ENCODE measurements at regions not wholly inside any gene's neighbourhood (a gene's known extent, or its start where the extent isn't known, plus 50 kb on each side); places are given as distances from the start of the nearest gene placed in this dataset.

DNA sequence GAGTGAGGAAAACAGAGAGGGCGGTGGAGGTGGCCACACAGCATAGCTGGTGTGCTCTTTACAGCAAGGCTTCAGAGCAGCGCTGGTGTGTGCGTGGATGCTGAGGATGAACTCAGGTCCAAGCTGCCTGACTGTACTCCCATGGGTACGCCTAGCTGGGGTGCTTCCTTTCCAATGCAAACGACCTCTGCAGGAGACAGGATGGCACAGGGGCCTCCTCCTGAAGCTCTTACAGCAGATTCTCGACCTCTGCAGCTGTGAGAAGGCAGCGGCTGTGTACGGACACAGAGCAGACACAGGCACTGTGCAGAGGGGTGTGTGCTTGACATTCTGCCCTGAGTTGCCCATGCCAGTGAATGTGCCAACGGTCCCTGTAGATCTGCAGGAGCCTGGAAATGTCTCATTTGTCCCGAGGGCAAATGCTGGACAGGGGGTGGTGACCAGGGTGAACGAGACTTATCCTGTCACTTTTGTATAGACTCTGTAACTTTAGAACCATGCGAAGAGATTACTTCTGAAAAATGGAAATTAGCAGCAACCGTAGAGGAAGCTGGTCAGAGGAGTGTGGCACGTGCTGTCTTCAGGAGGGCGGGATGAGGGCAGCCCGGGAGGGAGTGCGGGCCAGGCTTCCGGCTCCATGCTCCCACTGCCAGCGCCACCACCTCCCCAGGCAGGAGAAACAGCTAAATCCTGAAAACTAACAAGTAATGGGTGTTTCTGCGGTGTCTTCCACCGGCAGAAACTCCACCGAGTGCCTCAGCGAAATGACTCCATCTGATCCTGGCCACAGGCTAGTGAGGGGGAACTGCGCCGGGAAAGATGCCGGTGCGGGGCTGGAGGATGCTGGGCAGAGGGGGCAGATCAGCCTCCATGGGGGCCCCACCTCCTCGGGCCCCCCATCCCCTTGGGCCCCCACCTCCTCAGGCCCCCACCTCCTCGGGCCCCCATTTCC, 120.9 kb upstream of the RPS6KA2 start:
- DNase-seq = no peak

DNA sequence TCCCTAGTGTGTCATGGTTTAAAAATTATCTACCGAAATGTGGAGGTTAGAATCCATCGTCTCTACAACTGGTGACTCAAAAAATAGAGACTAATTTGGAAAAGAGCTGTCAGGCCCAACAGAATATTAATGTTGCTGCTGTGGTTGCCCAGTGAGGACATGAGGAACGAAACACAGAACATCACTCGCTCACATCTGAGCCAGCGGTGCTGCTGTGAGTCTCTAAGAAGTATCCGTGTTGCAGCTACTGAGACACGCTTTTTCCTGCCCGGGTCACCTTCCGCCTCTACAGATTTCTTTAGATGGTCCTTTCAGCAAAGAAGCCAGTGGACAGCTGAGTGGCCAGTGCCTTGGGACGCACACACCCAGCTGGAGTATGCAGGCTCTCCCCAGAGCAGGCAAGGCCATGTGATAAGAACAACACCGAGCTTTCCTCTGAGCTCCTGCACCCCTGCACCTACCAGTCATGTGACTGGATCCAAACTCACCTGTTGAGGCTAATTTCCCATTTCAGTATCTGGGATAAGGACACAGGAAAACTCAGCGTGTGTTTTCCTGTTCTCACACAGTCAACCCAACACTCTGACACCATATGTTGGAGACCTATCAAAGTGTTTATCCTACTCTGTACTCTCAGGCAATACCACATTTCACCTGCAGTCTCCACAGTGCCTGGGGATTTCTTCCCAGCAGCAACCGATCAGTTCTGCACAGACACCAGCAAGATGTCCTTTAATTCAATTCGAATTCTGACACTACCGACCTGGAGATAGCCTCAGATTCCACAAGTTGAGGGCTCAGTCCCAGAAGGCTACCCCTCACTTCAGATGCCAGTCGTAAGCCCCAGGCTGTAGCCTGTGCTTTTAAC, 119.0 kb upstream of the RPS6KA2 start:
- DNase-seq = no peak

DNA sequence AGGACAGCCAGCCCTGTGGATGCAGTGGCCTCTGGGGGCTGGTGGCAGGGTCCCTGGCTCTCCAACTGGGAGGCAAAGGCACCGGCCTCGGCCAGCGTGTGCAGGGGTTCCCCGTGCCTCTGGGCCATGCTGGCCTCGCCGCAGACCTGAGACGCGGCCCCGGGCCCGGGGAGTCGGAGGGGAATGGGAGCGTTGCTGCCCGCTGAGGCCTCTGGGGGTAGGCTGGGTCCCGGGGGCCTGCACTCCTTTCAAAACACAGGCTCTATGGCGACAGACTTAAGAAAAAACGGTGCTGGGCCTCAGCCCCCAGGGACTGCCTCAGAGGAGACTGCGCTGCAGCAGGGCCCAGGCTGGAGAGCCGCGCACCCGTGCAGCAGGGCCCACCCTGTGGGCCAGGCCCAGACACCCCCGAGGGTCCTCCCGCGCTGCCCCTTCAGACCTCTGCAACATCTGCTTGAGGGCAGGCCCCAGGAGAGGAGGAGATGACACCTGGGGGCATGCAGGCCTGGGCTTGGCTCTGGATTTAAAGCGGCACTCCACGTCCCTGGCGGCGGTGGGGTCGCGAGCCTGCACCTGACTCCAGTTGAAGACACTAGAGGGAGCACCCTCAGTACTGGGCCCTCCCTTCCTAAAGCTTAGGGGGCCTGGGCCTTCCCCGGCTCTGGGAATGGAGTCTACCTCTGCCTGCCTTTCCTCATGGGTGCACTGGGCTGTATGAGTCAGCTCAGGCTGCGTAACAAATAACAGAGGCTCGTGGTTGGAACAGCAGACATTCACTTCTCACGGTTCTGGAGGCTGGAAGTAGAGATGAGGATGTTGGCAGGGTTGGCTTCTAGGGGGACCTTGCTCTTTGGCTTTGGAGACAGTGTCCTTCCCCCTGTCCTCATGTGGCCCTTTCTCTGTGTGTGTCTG, 117.4 kb upstream of the RPS6KA2 start:
- no peak for DNase-seq

DNA sequence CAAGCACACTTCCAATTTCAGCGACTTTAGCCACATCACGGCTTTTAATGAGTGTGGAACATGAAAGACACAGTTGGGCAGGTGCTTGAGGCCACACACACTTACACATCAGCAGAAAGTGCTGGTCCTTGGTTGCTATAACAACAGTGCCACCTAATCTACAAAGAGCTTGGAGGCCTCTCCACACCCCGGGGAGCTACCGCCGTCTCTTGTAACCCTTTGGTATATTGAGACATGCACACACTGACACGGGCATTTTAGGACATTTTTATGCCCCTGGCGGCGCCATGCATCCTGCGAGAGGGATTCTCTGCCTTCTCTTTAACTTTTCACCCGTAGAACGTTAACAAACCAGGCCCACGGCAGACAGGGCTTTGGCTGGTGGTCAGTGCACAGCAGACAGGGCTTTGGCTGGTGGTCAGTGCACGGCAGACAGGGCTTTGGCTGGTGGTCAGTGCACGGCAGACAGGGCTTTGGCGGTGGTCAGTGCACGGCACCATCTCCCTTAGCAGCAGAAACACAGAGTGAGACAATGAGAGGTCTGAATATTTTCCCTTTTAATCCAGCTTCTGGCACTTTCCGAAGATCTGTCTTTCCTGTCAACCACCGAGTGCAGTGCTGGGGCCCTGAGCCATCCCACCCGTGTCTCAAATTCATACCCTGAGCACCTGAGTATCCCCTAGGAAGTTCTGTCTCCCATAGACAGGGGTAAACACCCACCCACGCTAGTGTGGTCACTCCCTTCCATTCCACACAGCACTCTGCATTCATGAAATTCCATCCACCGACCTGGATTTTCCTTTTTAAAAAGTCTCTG, 116.6 kb upstream of the RPS6KA2 start:
- no peak for DNase-seq

DNA sequence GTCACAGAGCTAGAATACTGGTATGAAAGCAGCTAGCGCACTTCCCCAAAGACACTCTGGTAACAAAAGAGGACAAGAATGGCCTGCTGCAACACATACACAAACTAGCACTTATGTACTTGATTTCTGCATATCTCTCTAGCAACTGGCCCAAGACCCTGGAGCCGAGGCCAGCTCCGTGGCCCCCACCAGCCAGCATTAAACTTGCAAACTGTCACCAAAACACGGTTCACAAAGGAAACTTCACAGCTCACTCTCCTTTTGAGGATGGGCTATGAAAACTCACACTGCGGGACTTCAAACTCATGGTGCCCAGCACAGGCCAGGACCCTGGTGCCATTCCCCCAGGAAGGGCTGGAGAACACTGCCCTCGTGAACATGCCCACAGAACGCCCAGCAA, 115.9 kb upstream of the RPS6KA2 start:
- DNase-seq = no peak

DNA sequence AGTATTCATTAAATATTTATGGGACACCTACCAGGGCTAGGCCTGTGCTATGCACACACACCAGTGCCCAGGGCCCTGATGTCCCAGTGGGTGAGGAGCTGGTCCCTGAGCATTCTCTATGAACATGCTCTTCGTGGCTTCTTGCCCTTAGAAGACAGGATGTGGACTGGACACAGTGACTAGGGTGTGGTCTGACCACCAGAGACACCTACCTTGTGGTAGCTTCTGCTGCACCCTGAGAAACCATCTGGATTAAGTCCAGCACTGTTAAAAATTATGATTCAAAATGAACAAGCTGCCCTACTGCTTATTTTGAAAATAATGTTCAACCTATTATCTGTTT, 112.9 kb upstream of the RPS6KA2 start:
- no peak for DNase-seq

DNA sequence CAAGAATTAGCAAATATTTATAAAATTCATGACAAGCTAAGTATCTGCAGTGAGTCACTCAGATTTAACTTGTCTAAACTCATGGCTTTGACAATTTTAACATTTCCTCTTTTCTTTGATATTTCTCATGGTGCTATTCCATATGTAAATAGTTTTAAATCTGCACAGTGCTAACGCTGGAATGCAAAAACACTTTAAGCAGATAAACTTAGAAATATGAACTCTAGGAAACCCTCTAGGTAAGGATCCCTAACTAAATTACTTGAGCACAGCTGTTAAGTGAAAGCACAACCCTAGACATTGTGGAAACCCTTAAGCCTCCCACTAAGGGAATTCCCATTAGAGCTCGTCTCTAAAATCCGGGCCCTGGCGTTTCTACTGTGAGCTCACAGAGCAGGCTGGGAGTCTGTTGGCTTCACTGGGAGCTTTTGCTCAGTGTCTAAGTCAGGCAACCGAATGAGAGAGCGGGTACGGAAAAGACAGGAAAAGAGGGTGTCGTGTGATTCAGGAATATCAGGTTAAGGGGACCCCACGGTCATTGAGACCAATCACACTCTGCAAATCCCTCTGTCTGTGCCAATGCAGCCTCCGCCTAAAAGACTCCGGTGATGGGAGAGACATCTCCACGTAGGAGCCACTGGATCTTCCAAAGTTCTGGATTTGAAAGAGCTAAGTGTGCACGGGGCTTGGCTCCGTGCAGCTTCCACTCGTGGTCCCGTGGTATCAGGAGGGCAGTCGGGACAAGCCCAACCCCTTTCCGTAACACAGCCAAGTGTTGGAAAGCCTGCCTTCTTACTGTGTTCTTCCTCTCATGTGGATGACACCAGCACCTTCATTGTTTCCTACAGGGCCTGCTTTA, 112.3 kb upstream of the RPS6KA2 start:
- DNase-seq = no peak

DNA sequence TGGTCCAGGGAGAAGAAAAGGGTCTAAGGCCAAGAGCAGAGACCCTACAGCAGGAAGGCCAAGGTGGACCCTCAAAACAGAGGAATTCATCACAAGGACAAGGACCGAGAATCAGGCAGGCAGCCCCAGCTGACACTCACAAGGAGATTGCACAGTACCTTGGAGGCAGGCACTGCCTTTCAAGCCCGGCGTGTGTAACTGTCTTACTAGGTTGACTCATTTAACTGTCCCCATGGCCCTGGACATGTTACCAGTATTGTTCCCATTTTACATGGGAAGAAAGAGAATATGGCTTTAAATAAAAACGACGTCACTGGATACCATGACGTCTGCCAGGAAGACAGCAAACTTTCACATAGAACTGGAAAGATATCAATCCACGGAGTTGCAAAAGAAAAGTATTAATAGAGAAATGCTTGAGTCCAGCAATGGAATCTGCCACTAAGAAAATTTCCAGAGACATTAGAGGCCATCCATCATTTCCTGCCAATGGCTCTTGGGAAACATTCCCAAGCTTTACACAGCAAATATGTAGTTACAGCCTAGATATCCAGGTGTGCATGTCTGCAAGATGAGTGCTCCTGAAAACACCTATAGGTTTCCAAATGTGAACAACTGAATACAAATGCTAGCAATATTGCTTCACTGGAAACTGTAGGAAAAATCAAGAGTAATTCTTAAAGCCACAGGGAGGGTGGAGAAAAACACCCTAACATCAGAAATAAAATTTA, 111.5 kb upstream of the RPS6KA2 start:
- no peak for DNase-seq

DNA sequence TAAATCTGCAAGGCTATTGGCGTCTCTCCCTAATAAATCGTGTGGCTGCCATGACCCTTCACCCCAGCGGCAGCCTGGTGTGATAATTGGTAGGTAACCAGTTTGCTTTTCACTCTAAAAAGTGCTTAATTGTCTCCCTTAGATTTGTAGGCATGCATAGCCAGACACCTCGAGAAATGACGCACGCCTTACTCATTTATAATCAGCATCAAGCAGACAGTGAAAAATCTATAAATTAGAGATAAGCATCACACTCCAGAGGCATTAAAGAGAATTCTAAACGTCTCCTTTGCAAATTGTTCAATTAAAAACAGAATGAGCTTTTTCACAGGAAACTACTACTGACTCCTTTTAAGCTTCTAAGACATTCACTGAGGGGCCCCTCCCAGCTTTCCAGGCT, 110.2 kb upstream of the RPS6KA2 start:
- no peak for DNase-seq

DNA sequence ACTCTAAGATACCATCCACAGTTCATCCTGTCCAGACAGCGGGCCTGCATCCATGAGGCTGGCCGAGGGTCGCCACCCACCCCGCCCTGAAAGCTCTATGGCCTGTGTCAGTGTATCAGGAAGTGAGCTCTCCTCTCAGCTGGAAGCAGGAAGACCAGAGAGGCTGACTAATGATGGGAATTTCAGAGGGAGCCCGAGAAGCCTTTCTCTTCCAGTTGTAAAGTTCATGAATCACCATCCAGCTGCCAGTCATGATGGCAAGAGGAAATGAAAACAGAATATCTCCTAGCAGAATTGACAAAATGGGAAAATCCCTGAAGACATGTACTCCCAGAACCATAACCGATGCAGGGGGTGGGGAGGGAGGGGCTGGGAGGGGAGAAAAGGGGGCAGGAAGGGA, 109.6 kb upstream of the RPS6KA2 start:
- no peak for DNase-seq

DNA sequence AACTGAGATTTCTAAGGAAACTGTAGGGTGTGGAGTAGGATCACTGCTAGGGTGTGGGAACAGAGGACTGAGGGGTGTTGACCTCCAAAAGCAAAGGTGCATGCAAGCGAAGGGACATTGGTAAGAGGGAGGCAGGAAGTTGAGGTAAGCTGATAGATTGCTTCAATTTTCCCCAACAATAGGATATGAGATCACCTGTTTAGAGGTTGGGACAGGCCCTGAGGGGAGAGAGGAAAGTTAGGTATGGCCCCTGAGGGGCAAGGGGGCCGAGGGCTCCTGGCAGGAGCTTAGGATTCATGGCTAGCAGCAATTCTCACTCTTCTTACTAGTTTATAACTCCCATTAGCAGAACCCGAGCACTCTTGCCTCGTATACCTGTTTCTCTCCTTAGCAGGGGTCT, 106.8 kb upstream of the RPS6KA2 start:
- DNase-seq = no peak

DNA sequence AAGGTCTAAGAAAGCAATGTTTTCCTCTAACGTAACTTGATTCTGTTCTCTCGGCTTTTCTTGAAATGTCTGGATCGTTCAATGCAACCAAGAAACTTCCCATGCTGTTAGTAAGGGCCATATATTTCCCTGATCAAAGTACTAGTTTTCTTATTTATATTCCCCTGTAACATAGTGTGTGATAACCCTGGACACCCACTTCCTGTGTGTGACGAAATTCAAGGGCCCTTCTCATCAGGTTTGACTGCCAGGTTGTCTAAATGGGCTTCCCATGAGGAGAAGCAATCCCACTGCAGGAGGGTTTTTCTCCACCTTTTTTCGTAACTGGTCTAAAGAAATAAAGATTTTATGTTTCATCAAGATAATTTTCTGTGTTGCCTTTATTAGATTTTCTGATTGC, 102.6 kb upstream of the RPS6KA2 start:
- DNase-seq = no peak

DNA sequence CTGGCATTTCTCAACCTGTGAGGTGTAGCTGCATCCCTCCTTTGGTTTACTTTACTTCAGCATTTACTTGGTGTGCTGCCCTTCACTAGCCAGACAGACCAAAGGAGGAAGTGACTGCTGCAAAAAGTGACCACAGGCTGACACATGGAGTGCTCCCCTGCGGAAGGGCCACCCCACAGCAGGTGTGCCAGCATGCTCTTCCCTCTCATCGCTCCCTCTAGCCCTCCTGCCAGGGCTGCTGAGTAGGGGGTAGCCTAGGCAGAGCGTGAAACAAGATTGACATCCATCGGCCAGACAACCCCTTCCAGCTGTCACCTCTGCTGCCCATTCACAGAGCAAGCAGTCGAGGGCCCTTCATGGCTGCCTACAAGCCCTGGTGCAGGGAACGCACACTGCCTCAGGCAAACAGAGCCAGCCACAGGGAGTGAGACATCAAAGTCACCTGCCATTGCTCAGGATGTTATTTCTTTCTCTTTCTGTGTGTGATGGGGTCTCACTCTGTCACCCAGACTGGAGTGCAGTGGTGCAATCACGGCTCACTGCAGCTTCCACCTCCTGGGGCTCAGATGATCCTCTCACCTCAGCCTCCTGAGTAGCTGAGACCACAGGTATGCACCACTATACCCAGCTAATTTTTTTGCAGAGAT, 102.0 kb upstream of the RPS6KA2 start:
- no peak for DNase-seq

DNA sequence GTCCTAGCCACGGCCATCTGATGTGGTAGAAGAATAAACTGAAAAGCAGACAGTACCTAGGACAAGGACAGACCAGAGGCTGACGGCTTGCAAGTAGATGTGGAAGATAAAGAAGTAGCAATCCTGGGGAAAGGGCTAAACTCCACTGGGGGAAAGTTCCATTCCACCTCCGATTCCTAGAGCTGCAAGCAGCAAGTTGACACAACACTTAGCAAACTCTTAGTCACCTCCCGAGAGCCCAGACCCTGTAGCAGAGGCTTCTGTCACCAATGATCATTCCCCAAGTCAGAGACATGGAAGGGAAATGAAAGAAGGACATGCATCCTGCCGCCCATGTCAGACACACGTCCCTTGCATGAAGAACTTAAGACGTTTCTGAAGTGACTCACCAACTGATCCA, 99.2 kb upstream of the RPS6KA2 start:
- DNase-seq = no peak

DNA sequence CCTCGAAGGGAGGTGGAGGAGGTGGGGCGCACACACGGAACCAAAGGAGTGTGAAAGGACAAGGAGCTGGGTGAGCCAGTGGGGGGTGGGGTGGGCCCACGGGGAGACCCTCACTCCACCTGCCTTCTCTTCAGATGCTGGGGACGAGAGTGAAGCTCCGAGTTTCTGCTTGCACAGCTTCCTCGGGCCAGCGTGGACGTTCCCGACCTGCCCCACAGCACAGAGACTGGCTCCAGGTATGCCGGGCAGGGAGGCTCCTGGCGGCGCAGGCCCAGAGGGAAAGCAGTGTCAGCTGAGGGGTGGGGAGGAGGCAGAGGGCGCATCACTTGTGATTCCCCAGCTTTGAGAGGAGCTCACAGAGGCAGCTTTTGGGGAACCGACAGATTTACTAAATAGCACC, 98.5 kb upstream of the RPS6KA2 start:
- no peak for DNase-seq

DNA sequence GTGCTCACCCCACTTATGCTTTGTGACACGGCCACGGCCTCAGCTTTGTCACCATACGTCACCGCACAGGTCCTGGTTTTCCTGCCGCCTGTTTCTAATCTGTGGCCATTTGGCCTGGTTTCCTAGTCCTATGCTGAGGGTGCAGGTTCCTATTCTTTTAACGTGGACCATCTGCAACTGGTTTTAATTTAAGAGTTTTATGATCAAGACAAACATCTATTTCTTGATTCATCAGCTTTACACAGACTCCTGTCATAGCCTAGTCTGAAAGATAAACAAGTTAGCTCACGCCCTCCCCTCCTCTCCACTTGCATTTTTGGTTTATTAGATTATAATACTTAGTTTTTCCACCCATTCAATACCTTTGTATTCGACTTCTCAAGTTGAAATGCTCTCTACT, 97.5 kb upstream of the RPS6KA2 start:
- no peak for DNase-seq

DNA sequence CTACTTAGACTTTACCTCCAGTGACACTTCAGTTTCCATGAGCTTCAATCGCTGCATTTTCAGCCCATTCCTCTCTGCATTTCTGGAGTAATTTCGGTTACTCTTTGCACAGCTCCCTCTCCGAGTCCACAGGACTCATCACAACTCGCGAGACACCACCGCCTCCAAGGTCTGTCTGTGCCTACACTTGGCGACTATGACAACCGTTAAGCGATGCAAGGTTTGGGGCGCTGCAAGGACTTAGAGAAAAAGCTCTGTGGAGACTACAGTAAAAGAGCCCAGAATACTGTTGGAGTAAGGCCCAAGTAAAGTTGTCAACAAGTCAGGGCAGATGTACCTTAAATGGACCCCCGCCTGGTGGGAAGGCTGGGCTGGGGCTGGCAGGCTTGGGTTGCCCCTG, 95.7 kb upstream of the RPS6KA2 start:
- DNase-seq = no peak

DNA sequence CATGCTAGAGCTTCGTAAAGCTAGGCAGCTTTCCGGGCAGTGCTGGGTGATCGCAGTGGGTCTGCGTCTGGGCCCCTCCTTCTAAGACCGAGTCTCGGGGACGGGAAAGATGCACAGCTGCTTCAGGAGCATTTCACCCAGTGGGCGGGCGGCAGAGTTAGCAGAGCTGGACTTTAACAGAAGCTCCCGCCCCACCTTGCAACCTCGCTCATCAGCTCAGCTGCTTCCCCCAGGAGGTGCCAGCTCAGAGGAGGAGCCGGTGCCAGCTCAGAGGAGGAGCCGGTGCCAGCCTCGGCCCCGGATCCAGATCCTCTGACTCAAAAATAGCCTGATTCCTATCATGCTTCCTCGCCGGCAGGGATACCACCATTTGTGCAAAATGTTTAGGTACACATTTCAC, 94.5 kb upstream of the RPS6KA2 start:
- DNase-seq = no peak

DNA sequence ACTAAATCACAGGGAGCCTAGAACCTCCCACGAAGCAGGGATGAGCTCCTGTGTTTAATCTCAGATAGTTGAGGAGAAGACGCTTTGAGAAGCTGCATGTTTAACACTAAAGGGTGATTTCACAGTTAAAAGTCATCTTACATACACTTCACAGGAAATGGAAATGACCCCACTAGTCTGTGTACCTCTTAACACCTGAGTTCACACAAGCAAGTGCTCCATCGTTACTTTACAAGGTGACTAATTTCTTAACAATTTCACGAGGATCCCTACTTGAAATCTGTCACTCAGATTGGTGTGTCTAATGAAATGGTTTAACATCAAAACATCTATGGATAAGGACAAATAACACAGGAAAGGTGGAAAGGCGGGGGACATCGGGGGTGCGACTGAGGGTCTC, 93.8 kb upstream of the RPS6KA2 start:
- no peak for DNase-seq

DNA sequence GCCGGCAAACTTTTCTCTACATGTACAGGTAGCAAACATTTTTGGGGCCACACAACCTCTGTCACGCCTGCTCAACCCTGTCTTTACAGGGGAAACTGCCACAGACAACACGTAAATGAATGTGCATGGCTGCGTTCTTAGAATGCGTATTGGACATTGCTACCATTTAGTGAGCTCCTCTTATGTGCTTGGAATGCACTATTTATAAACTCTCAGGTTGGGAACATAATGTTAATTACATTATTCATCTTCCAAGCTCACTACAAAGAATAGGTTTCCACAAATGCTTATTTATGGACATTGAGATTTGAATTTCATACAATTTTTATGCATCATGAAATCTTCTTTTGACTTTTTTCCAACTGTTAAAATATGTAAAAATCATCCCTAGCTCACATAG, 92.0 kb upstream of the RPS6KA2 start:
- DNase-seq = no peak
